Ovary (tissue), 3 donors: ENCODE measurements at regions not wholly inside any gene's neighbourhood (a gene's known extent, or its start where the extent isn't known, plus 50 kb on each side); places are given as distances from the start of the nearest gene placed in this dataset.

Experiments used
- EP300 ChIP-seq: sonication (generic); formaldehyde crosslinking; IDR thresholded peaks from one replicate; pipeline ENCODE4 v1.6.1; 2017; ENCODE audit warnings: antibody characterized with exemption
- TF ChIP-seq, protein P1 (sequence below), 3 donors: fragments of 450-650 bp in 2 of 3; fragments of 200-600 bp in 1 of 3; IDR thresholded peaks; one replicate each; pipeline versions ENCODE4 v1.5.1 to v1.8.0; 2016 to 2022; ENCODE audit warnings: antibody characterized with exemption in 3 of 3, mild to moderate bottlenecking in 1 of 3
- donor health status: DM: no; HTN: no; CAD: no.

DNA sequence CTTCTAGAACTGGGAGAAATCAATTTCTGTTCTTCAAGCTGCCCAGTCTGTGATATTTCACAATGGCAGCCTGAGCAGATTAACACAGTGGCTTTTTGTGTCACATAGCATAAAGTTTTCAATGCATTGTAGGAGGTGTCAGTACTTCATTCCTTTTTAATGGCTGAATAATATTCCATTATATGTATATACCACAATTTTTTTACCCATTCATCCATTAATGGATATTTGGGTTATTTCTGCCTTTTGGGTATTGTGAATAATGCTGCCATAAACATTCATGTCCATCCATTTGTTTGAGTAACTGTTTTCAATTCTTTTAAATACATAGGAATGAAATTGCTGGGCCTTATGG, 191.5 kb downstream of the SETD4 start:
- TF ChIP-seq, protein P1, sequence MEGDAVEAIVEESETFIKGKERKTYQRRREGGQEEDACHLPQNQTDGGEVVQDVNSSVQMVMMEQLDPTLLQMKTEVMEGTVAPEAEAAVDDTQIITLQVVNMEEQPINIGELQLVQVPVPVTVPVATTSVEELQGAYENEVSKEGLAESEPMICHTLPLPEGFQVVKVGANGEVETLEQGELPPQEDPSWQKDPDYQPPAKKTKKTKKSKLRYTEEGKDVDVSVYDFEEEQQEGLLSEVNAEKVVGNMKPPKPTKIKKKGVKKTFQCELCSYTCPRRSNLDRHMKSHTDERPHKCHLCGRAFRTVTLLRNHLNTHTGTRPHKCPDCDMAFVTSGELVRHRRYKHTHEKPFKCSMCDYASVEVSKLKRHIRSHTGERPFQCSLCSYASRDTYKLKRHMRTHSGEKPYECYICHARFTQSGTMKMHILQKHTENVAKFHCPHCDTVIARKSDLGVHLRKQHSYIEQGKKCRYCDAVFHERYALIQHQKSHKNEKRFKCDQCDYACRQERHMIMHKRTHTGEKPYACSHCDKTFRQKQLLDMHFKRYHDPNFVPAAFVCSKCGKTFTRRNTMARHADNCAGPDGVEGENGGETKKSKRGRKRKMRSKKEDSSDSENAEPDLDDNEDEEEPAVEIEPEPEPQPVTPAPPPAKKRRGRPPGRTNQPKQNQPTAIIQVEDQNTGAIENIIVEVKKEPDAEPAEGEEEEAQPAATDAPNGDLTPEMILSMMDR (IDR thresholded peaks at IDR 0.05): no peak
- no peak for TF ChIP-seq EP300
